SK-N-SH (cell line): ENCODE measurements at regions not wholly inside any gene's neighbourhood (a gene's known extent, or its start where the extent isn't known, plus 50 kb on each side); places are given as distances from the start of the nearest gene placed in this dataset.

Experiments
- CTCF ChIP-seq: fragments of 200-600 bp; sonication (generic); IDR thresholded peaks from 2 replicates; pipeline ENCODE4 v1.6.1; 2017; ENCODE audit warnings: antibody characterized with exemption, mild to moderate bottlenecking, moderate library complexity
- TAF1 ChIP-seq: IDR thresholded peaks from 2 replicates; pipeline ENCODE4 v1.6.1; 2012; ENCODE audit warnings: low read depth, mild to moderate bottlenecking, low read length, moderate library complexity, borderline replicate concordance
- YY1 ChIP-seq: IDR thresholded peaks from 2 replicates; pipeline ENCODE4 v1.4.0; 2012; ENCODE audit warnings: low read depth, mild to moderate bottlenecking

GRCh38 chr15:36059596-36059995 is 513.6 kb upstream of the DPH6 start:
- TF ChIP-seq TAF1 (no peak), CTCF (no peak), YY1 (no peak)
